Activated T-cell treated with anti-CD3 and anti-CD28 coated beads, Interleukin-2, amount 50 U/mL, for 72 hours (primary cell): ENCODE measurements at regions not wholly inside any gene's neighbourhood (a gene's known extent, or its start where the extent isn't known, plus 50 kb on each side); places are given as distances from the start of the nearest gene placed in this dataset.
A peak's percentile ranks its signal among the peaks of the same experiment; 100 is the strongest.
"Not testable (repeated sequence)": the region's sequence is repeated elsewhere in the genome, so short reads cannot be mapped to it uniquely, and the experiment has no call there.

Experiments
- ATAC-seq, 2 donors: fragments of 150-1000 bp; cut with Tn5 transposase; replicated peaks in 1 of 2; 2 replicates each; pipeline ENCODE4 v1.10.0; 2021; ENCODE audit warnings: moderate library complexity in 2 of 2, mild to moderate bottlenecking in 1 of 2
- DNase-seq, 2 donors: peaks; one replicate each; pipeline ENCODE4 v3.0.0; 2021 to 2022; ENCODE audit warnings: mixed read lengths in 1 of 2
- H3K27ac Mint-ChIP-seq: one replicate; pipeline ENCODE4 v1.8.0; 2022; ENCODE audit warnings: mild to moderate bottlenecking, moderate library complexity, mixed read lengths
- H3K27me3 Mint-ChIP-seq: one replicate; pipeline ENCODE4 v1.8.0; 2022; ENCODE audit warnings: low read depth, mixed read lengths
- H3K36me3 Mint-ChIP-seq, 2 donors: one replicate each; pipeline ENCODE4 v1.8.0; 2022; ENCODE audit warnings: mixed read lengths in 2 of 2, mild to moderate bottlenecking in 1 of 2; ENCODE audit not compliant: insufficient read depth in 2 of 2
- H3K4me1 Mint-ChIP-seq: one replicate; pipeline ENCODE4 v1.8.0; 2022; ENCODE audit warnings: low read depth, mixed read lengths
- H3K4me3 Mint-ChIP-seq, 2 donors: one replicate each; pipeline ENCODE4 v1.8.0; 2022; ENCODE audit warnings: mild to moderate bottlenecking in 2 of 2, mixed read lengths in 2 of 2, moderate library complexity in 2 of 2
- H3K9me3 Mint-ChIP-seq, 2 donors: one replicate each; pipeline ENCODE4 v1.8.0; 2022; ENCODE audit warnings: mixed read lengths in 2 of 2

DNA sequence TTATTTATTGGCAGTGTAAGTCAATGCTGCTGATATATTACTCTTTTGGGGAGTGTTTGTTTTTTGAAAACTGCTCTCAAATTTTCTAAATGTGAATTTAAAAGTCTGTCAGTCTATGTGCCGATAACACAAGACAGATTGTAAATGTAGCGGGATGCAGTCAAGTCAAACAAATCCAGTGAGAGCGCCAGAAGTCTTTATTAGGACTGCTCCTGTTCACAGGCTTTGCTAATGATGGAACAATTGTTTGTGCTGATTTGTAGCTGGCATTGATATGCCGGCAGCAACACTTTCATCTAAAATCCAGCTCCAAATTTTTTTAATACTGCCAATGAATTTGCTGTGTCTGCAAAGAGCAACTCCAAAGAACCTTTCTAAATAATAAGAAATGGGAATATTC lies 78.7 kb upstream of the TET2 start:
- Mint-ChIP-seq H3K27ac (no peak overlapping the region), H3K27me3 (peaks cover 17% of the 10 kb centered on the region), H3K4me1 (peaks cover 10% of the 10 kb centered on the region), H3K36me3 (no peaks in the 10 kb centered on the region), H3K4me3 (no peak overlapping the region), H3K9me3 (no peaks in the 10 kb centered on the region)
- ATAC-seq (no peak), DNase-seq (no peak)

DNA sequence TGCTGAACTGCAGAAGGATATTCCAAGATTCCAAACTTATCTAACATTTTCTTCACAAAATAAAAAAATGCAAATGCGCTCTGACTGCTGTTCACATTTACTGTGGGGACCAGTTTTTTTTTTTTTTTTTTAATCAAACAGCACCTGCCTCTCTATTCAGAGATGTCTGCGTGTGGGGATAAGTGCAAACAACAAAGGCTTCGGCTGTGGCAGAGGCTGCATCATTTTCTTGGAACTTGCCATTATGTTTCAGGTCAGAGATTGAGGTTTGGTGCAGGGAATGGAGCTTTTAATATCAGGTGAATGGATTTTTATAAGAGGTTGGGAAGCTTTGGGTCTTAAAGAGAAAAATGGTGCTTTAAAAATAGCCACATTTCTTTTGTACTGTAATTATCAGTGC lies 78.2 kb upstream of the TET2 start:
- H3K9me3 Mint-ChIP-seq = no peaks in the 10 kb centered on the region
- DNase-seq (no peak), ATAC-seq (no peak)
- no peak overlapping the region for H3K4me3 Mint-ChIP-seq
- H3K27me3 Mint-ChIP-seq = peaks cover 17% of the 10 kb centered on the region
- H3K36me3 Mint-ChIP-seq = no peaks in the 10 kb centered on the region
- no peak overlapping the region for H3K27ac Mint-ChIP-seq
- peaks cover 5% of the 10 kb centered on the region for H3K4me1 Mint-ChIP-seq

DNA sequence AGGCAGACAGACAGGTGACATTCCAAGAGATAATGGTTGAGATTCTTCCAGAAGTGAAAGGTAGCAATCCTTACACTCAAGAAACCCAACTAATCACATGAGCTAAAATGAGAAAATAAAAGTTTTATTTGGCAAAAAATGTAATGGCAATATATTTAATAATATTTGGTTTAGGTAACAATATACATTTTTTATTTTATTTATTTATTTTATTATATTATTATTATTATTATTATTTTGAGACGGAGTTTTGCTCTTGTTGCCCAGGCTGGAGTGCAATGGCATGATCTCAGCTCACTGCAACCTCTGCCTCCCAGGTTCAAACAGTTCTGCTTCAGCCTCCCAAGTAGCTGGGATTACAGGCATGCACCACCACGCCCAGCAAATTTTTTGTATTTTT lies 74.6 kb upstream of the TET2 start:
- H3K4me1 Mint-ChIP-seq, H3K9me3 Mint-ChIP-seq, ATAC-seq, H3K27ac Mint-ChIP-seq, H3K4me3 Mint-ChIP-seq, DNase-seq, H3K36me3 Mint-ChIP-seq: not testable (repeated sequence)
- H3K27me3 Mint-ChIP-seq = peaks cover 11% of the 10 kb centered on the region

DNA sequence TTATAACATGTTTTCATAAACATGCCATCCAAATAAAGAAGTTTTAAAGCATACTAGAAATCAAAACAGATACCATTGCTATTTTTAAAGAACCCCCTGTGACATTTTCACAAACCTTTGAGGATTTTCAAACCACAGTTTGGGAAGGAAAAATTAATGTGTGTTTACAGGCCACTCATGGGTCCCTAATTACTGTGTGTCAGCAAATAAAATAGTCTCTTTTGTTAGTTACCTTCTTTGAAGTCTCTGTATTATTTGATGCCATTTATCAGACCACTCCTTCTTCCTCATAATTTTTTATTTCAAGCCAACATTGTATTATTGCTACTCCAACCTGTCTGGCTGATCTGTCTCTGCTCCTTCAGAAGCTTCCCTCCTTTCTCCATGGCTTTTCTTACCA lies 72.6 kb upstream of the TET2 start:
- ATAC-seq = no peak
- no peak overlapping the region for H3K27ac Mint-ChIP-seq

DNA sequence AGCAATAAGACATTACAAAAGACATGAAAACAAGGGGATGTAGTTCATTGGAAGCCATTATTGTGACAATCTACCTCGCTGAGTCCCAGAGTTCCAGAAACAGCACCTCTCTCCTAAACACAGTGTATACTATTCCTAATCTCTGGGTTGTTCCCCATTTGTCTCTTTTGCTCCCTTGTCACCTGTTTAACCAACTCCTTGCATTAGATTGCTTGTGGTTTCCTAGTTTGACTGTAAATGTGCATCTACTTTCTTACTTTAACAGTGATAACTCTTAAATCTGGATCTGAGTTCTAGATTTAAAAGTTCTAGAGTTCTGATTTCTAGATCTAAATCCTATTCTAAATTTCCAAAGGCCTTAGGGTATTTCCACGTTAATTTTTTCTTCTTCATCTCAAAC lies 71.6 kb upstream of the TET2 start:
- no peaks in the 10 kb centered on the region for H3K27me3 Mint-ChIP-seq
- no peak overlapping the region for H3K27ac Mint-ChIP-seq

More for the DNA sequence above, 72.6 kb upstream of the TET2 start:
- H3K27me3 Mint-ChIP-seq = peaks cover 7% of the 10 kb centered on the region
- no peak overlapping the region for H3K4me3 Mint-ChIP-seq
- DNase-seq = no peak
- H3K36me3 Mint-ChIP-seq = no peaks in the 10 kb centered on the region
- no peaks in the 10 kb centered on the region for H3K4me1 Mint-ChIP-seq
- no peaks in the 10 kb centered on the region for H3K9me3 Mint-ChIP-seq

DNA sequence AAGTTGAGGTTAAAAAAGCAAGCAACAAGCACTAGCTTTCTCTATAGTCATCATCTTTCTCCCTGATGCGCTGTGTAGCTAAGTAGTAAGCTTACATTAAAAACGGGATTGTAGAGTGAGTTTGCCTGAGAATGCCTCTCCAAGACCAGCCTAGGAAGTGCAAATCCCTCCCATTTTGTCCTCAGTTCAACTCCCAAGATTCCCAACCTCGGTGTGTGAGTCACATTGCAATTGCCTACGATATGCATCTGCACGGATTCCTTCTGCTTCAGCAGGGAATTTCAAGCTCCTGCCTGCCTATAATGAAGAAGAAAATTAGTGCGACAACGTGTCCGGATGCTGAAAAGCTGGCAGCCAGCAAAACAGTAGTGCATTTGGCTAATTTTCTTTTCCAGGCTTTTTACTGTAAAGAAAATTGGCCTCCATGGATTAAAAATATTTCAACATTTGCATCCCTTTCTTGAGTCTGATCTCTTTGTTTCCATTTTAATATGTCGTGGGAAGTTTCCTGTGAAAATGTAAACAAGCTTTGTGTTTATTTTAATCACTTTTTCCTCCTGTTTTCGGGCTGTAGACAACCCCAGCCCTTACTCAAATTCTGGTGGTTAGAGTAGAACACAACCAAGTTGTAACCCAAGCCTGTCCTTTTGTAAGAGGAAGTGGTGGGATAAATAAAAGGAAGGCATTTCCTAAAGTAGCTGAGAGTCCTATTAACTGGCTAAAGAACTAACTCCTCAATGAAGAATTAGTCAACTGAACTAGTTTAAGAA lies 58.4 kb upstream of the TET2 start:
- DNase-seq (no peak), ATAC-seq (no peak)
- Mint-ChIP-seq H3K4me3 (no peak overlapping the region), H3K36me3 (peaks cover 7 to 12% of the 10 kb centered on the region in 2 donors), H3K27me3 (peaks cover 40% of the 10 kb centered on the region), H3K9me3 (peaks cover 5 to 19% of the 10 kb centered on the region in 2 donors), H3K4me1 (no peaks in the 10 kb centered on the region), H3K27ac (no peak overlapping the region)

More for the DNA sequence above, 71.6 kb upstream of the TET2 start:
- no peaks in the 10 kb centered on the region for H3K4me1 Mint-ChIP-seq
- no peak for DNase-seq
- peaks cover 0 to 2% of the 10 kb centered on the region in 2 donors for H3K9me3 Mint-ChIP-seq
- peak in 1 of 2 donors; percentile 19 for ATAC-seq
- H3K36me3 Mint-ChIP-seq = no peaks in the 10 kb centered on the region
- H3K4me3 Mint-ChIP-seq = no peak overlapping the region

DNA sequence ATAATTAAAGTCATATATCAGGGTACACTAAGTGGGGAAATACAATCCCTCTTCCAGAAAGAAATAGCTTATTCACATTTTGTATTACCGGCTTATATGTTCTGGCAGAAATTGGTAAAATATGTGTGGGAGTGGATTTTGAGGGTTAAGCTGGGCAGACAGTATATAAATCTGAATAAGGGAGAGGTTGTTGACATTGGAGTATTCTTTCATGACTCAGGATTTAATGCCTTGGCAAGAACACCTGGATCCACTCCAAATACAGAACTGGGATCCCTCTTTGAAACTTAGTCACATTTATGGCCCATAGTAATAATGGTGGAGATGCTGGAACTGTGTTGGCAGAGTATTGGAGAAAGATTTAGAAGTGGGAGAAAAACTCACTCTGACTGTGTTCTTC lies 54.3 kb upstream of the TET2 start:
- H3K27ac Mint-ChIP-seq = no peak overlapping the region
- peaks cover 11 to 19% of the 10 kb centered on the region in 2 donors for H3K36me3 Mint-ChIP-seq
- H3K27me3 Mint-ChIP-seq = peaks cover 18% of the 10 kb centered on the region
- no peaks in the 10 kb centered on the region for H3K4me1 Mint-ChIP-seq
- no peak overlapping the region for H3K4me3 Mint-ChIP-seq
- peaks cover 6 to 22% of the 10 kb centered on the region in 2 donors for H3K9me3 Mint-ChIP-seq
- ATAC-seq (no peak), DNase-seq (no peak)

DNA sequence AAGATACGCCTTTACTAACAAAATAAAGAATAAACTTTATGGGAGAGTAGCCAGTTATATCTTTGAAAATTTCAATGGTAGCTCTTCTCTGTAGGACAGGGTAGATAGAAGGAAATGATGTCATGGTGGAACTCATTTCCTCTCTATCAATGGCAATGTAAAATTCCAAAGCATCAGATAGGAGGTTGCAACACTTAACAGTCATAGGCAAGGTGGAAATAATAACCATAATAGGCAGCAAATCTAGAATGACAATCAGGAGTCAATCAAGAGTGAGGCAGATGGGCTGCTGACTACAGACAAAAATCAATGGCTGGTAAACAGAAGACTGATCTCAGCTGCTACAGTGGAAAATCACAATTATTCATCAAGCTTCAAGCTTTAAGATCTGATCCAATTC lies 53.9 kb upstream of the TET2 start:
- Mint-ChIP-seq H3K4me3 (no peak overlapping the region), H3K36me3 (peaks cover 11 to 20% of the 10 kb centered on the region in 2 donors), H3K27me3 (peaks cover 14% of the 10 kb centered on the region), H3K4me1 (no peaks in the 10 kb centered on the region), H3K9me3 (peaks cover 7 to 20% of the 10 kb centered on the region in 2 donors), H3K27ac (no peak overlapping the region)
- DNase-seq (no peak), ATAC-seq (no peak)

DNA sequence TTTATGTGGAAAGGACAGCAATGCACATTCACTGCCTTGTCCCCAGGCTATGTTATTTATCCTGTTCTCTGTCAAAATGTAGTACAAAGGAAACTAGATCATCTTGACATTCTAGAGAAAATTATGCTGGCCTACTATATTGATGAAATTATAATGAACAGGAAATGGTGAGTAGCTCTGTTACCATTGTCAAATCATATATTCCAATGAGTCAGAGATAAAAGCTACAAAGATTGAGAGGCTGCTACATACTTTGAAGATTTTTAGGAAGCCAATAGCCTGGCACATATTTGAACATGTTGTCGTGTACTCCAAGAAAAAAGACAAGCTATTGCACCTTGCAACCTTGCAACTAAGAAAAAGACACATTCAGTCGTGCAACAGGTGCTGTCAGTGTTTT lies 52.7 kb upstream of the TET2 start:
- no peak overlapping the region for H3K27ac Mint-ChIP-seq
- no peak for DNase-seq
- H3K4me3 Mint-ChIP-seq = no peak overlapping the region
- no peak for ATAC-seq
- peaks cover 18 to 22% of the 10 kb centered on the region in 2 donors for H3K36me3 Mint-ChIP-seq
- H3K27me3 Mint-ChIP-seq = peaks cover 14% of the 10 kb centered on the region
- H3K4me1 Mint-ChIP-seq = no peaks in the 10 kb centered on the region
- peaks cover 14 to 22% of the 10 kb centered on the region in 2 donors for H3K9me3 Mint-ChIP-seq
